Epithelial cell of proximal tubule (primary cell): ENCODE measurements at regions not wholly inside any gene's neighbourhood (a gene's known extent, or its start where the extent isn't known, plus 50 kb on each side); places are given as distances from the start of the nearest gene placed in this dataset.

Experiments used
- DNase-seq: peaks from one replicate; pipeline ENCODE4 v3.0.0-alpha.2; 2011; ENCODE audit warnings: low read depth
- H3K4me3 ChIP-seq: 2 replicates; pipeline ENCODE4 v1.5.1; 2011; ENCODE audit warnings: low read depth, mild to moderate bottlenecking, low read length
- TF ChIP-seq, protein P1 (sequence below): conservative IDR thresholded peaks from 2 replicates; pipeline ENCODE4 v1.5.1; 2012; ENCODE audit warnings: low read depth, mild to moderate bottlenecking, low read length

DNA sequence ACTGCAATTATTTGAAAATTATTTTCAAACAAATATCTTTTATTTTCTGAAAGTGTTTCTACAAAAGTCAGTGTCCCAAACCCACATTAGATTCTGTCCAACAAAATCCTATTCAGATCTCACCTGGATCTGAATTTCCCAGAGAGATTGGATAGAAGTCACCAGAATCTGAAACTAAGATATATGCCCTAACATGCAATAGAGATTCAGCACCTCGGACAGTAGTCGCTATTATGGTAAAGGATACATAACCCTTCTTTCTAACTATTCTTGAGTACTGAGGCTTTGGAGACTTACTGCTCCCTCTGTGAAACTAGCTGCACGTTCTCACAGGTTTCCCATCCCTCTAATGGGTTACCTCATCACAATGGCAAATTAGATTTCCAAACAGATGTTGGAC is 151.4 kb downstream of the ID4 start:
- TF ChIP-seq, protein P1, sequence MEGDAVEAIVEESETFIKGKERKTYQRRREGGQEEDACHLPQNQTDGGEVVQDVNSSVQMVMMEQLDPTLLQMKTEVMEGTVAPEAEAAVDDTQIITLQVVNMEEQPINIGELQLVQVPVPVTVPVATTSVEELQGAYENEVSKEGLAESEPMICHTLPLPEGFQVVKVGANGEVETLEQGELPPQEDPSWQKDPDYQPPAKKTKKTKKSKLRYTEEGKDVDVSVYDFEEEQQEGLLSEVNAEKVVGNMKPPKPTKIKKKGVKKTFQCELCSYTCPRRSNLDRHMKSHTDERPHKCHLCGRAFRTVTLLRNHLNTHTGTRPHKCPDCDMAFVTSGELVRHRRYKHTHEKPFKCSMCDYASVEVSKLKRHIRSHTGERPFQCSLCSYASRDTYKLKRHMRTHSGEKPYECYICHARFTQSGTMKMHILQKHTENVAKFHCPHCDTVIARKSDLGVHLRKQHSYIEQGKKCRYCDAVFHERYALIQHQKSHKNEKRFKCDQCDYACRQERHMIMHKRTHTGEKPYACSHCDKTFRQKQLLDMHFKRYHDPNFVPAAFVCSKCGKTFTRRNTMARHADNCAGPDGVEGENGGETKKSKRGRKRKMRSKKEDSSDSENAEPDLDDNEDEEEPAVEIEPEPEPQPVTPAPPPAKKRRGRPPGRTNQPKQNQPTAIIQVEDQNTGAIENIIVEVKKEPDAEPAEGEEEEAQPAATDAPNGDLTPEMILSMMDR: no peak
- no peak for DNase-seq

DNA sequence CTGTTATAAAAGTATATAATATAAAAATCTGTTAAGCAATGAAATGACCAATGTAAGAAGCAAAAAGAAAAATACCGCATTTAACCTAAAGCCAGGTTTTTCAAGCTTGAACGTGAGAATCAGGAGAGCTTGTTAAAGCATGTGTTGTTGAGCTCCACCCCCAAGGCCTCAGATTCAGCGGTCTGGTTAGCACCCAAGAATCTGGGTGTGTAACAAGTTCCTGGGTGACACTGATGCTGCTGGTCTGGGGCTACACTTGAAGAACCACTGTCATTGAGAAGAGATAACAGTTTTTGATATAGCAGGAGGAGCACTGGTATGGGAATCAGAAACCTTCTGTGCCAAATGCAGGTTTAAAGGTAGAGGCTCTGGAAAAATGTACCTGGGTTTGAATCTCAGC is 154.0 kb downstream of the ID4 start:
- no peak for DNase-seq
- H3K4me3 ChIP-seq: no peak overlapping the region
- TF ChIP-seq, protein P1: no peak

More for the DNA sequence above, 151.4 kb downstream of the ID4 start:
- no peak overlapping the region for H3K4me3 ChIP-seq

DNA sequence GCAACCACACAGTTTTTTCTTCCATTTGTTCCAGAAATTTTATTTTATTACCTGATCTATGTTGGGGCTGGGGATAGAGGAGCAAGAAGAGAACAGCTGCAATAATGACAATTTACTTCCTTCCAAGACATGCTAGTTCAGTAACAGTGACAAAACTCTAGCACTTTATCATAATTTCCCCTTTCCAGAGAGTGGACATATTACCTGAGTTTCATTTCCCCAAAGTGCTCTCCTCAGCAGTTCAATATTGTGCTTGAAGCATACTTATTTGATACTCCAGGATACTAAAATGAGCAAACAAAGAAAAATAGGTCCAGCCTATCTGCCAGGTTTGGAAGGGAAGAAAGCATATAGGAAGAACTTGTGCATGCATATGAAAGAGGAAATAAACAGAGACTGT is 157.7 kb downstream of the ID4 start:
- TF ChIP-seq, protein P1: no peak
- no peak for DNase-seq
- no peak overlapping the region for H3K4me3 ChIP-seq

DNA sequence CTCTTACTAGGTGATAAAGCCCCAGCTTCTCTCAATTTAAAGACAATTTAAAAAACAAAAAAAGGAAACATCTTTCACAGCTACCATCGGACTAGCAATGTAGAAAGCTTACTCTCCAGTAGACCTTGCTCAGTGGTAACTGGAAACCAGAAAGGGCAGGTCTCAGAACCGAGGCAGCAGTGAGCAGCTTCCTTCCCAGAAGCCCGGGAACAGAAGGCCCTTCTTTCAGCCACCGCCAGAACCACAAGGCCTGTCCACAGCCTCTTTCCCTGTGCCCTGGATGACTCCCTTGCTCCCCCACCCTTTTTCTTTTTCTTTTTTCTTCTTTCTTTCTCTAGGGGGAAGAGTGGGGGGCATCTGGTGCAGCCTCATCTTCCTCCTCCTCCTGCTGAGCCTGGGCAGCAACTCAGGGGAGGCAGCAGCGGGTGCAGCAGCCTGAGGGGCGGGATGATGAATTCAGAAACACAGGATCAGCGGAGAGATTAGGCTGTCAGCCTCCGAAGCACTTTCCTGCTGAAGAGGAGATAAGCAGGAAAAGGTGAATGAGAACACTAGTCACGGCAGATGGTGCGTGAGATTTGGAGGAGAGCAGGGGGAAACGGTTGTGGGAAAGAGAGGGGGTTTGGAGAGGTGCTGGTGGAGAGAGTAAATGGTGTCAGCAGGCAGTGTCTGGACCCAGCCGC is 158.5 kb downstream of the ID4 start:
- no peak for DNase-seq
- H3K4me3 ChIP-seq: no peak overlapping the region
- TF ChIP-seq, protein P1: no peak

DNA sequence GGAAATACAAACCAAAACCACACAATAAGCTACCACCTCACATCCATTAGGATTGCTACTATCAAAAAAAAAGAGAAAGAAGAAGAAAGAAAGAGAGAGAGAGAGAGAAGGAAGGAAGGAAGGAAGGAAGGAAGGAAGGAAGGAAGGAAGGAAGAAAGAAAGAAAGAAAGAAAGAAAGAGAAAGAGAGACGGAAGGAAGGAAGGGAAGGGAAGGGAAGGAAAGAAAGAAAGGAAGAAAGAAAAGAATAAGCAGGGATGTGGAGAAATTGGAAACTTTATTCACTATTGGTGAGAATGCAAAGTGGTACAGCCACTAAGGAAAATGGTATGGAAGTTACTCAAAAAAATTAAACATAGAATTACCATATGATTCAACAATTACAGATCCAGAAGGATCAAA is 159.9 kb downstream of the ID4 start:
- DNase-seq: no peak
- no peak overlapping the region for H3K4me3 ChIP-seq
- TF ChIP-seq, protein P1: no peak

DNA sequence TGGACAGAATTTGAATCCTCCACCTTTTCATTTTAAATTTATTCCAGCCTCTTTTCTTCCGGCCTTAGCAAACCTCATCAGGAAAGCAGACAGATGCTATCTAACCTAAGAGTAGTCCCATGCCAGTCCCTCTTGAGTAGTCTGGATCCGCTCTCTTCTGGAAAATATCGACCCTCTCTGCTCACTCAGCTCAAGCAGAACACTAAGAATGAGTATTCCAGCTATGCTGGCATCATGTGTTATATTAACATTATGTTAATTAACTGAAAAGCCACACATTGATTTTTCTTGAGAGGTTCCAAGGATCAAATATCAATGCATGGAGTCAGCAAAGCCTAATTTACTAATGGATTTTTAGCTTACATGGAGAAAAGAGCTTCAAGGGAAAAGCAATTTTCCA is 161.4 kb downstream of the ID4 start:
- no peak overlapping the region for H3K4me3 ChIP-seq
- DNase-seq: no peak
- TF ChIP-seq, protein P1: no peak
